ENCODE measurements at regions not wholly inside any gene's neighbourhood (a gene's known extent, or its start where the extent isn't known, plus 50 kb on each side); places are given as distances from the start of the nearest gene placed in this dataset.

DNA sequence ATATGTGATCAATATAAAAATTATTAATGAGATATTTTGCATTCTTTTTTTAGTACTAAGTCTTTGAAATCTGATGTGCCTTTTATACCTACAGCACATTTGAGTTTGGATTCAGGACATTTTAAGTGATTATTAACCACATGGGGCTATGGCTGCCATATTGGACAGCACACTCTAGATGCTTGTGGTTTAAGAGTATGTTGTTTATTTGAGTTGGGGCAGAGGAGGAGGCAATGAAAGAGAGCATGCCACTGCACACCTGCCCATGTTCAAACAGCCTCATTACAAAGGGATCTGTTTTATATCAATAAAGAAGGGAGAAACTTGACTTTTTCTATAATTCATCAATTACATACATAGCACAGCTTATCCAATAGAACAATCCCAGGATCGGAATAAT is 99.4 kb upstream of the EDEM3 start:
- TF ChIP-seq SIN3A (IDR thresholded peaks at IDR 0.05; ENCODE audit: borderline replicate concordance, insufficient read depth, low read depth, low read length) (no peak), POLR2AphosphoS5 (IDR thresholded peaks at IDR 0.05; ENCODE audit: low read depth, low read length) (no peak), TCF7L2 (IDR thresholded peaks at IDR 0.05; ENCODE audit: low read depth, low read length) (no peak)
- TF ChIP-seq, protein P1, sequence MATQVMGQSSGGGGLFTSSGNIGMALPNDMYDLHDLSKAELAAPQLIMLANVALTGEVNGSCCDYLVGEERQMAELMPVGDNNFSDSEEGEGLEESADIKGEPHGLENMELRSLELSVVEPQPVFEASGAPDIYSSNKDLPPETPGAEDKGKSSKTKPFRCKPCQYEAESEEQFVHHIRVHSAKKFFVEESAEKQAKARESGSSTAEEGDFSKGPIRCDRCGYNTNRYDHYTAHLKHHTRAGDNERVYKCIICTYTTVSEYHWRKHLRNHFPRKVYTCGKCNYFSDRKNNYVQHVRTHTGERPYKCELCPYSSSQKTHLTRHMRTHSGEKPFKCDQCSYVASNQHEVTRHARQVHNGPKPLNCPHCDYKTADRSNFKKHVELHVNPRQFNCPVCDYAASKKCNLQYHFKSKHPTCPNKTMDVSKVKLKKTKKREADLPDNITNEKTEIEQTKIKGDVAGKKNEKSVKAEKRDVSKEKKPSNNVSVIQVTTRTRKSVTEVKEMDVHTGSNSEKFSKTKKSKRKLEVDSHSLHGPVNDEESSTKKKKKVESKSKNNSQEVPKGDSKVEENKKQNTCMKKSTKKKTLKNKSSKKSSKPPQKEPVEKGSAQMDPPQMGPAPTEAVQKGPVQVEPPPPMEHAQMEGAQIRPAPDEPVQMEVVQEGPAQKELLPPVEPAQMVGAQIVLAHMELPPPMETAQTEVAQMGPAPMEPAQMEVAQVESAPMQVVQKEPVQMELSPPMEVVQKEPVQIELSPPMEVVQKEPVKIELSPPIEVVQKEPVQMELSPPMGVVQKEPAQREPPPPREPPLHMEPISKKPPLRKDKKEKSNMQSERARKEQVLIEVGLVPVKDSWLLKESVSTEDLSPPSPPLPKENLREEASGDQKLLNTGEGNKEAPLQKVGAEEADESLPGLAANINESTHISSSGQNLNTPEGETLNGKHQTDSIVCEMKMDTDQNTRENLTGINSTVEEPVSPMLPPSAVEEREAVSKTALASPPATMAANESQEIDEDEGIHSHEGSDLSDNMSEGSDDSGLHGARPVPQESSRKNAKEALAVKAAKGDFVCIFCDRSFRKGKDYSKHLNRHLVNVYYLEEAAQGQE (IDR thresholded peaks at IDR 0.05; ENCODE audit: insufficient read depth in 1 of 2, low read depth in 2 of 2, low read length in 1 of 2): no peak
- TF ChIP-seq, protein P2, sequence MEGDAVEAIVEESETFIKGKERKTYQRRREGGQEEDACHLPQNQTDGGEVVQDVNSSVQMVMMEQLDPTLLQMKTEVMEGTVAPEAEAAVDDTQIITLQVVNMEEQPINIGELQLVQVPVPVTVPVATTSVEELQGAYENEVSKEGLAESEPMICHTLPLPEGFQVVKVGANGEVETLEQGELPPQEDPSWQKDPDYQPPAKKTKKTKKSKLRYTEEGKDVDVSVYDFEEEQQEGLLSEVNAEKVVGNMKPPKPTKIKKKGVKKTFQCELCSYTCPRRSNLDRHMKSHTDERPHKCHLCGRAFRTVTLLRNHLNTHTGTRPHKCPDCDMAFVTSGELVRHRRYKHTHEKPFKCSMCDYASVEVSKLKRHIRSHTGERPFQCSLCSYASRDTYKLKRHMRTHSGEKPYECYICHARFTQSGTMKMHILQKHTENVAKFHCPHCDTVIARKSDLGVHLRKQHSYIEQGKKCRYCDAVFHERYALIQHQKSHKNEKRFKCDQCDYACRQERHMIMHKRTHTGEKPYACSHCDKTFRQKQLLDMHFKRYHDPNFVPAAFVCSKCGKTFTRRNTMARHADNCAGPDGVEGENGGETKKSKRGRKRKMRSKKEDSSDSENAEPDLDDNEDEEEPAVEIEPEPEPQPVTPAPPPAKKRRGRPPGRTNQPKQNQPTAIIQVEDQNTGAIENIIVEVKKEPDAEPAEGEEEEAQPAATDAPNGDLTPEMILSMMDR (IDR thresholded peaks at IDR 0.05): no peak
- ChIA-PET CTCF (no interaction called here), POLR2A (no interaction called here)
- no peaks in the 10 kb centered on the region for H3K4me1 ChIP-seq (ENCODE audit: control insufficient read depth, insufficient read depth, low read length)
- no peaks in the 10 kb centered on the region for H3K27me3 ChIP-seq (ENCODE audit: control insufficient read depth, insufficient read depth, low read length)
- no peaks in the 10 kb centered on the region for H3K36me3 ChIP-seq (ENCODE audit: control insufficient read depth, insufficient read depth, low read length)
- DNase-seq (ENCODE audit: low read depth, low spot score) (no peak), ATAC-seq (no peak)
- no peak overlapping the region for H3K27ac ChIP-seq (ENCODE audit: low read length)
- no peak overlapping the region for H3K4me3 ChIP-seq (ENCODE audit: low read depth in 2 of 2, low read length in 2 of 2)
- H3K9me3 ChIP-seq (ENCODE audit: control insufficient read depth, insufficient read depth, low read depth, low read length): no peaks in the 10 kb centered on the region
- in situ Hi-C loops (cut with HindIII; ENCODE audit: low pct_unique_long_range_greater_than_20kb, low sequenced_read_pairs) (no loop called here), intact Hi-C loops (cut with micrococcal nuclease; ENCODE audit: unreplicated experiment) (no loop called here)
- no TSS peak for BruUV-seq (replicated peaks)

DNA sequence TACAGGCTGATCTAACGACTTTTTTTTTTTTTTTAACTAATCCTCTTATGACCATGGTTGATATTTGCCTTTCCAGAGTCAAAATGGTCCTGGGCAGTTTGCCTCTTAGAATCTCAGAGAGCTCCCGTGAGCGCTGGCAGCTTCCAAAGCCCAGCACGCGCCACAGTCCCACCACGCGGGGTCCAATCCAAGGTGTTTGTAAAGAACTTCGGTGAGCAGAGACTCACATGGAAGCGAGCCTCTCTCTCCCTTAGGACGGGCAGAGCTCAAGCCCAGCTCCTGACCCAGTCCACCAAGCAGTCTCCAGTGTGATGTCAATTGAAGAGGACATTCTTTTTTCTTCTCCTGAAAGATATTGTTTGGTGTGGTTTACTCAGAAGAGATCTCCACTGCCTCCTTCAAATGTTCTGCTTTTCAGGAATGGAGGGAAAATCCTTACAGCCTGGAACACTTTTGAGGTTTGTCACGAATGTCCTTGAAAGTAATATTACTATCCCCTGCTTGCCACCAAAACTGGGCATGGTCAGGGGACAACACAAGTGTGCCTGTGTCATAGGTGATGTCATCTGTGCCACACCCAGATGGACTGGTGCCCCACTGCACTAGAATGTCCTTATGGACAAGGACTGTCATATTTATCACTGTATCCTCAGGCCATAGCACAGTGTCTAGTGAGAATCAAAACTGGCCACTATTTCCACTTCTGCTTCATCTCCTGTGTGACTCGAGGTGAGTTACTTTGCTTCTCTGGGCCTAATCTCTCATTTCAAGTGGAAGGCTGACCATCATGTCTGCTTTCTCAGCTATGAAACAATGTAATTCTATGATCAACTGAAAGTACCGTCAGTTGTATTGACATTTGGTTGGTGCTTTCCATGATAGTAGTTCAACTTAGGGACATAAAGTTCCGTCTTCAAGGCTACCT is 97.4 kb upstream of the EDEM3 start:
- H3K4me3 ChIP-seq (ENCODE audit: low read depth in 2 of 2, low read length in 2 of 2): no peak overlapping the region
- TF ChIP-seq POLR2AphosphoS5 (IDR thresholded peaks at IDR 0.05; ENCODE audit: low read depth, low read length): no peak
- H3K9me3 ChIP-seq (ENCODE audit: control insufficient read depth, insufficient read depth, low read depth, low read length): no peaks in the 10 kb centered on the region
- no TSS peak for BruUV-seq (replicated peaks)
- DNase-seq (ENCODE audit: low read depth, low spot score): no peak
- H3K36me3 ChIP-seq (ENCODE audit: control insufficient read depth, insufficient read depth, low read length): no peaks in the 10 kb centered on the region
- ChIA-PET POLR2A (no interaction called here), CTCF (interaction anchor here (0.6 kb wide), 1 partner anchor 610 kb away, joined by 3 read pairs; no protein-coding TSS in a partner anchor)
- no peak overlapping the region for H3K27ac ChIP-seq (ENCODE audit: low read length)
- intact Hi-C loops (cut with micrococcal nuclease; ENCODE audit: unreplicated experiment) (no loop called here), in situ Hi-C loops (cut with HindIII; ENCODE audit: low pct_unique_long_range_greater_than_20kb, low sequenced_read_pairs) (no loop called here)
- no peaks in the 10 kb centered on the region for H3K27me3 ChIP-seq (ENCODE audit: control insufficient read depth, insufficient read depth, low read length)
- H3K4me1 ChIP-seq (ENCODE audit: control insufficient read depth, insufficient read depth, low read length): no peaks in the 10 kb centered on the region
- ATAC-seq: no peak

Data from Panc1 (cell line).